ENCODE measurements at regions not wholly inside any gene's neighbourhood (a gene's known extent, or its start where the extent isn't known, plus 50 kb on each side); places are given as distances from the start of the nearest gene placed in this dataset.

DNA sequence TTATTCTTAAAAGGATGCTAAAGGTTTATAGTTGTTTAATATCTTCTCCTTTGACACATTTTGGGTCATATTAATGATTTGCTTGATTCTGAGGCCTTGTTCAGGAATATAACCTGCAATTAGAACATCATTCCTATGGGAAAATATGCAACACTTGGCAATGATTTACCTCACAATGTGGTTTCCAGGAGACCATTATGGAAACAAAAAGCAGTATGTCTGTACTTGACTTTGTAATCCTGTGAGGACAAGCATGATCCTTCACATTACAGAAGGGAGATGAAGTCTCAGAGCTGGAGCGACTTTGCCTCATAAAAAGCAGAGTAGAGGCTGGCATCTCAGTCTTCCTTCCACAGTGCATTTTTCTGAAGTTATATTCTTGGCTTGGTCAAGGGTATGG lies 57.0 kb upstream of the CDCA7L start:
- DNase-seq, result no peak

DNA sequence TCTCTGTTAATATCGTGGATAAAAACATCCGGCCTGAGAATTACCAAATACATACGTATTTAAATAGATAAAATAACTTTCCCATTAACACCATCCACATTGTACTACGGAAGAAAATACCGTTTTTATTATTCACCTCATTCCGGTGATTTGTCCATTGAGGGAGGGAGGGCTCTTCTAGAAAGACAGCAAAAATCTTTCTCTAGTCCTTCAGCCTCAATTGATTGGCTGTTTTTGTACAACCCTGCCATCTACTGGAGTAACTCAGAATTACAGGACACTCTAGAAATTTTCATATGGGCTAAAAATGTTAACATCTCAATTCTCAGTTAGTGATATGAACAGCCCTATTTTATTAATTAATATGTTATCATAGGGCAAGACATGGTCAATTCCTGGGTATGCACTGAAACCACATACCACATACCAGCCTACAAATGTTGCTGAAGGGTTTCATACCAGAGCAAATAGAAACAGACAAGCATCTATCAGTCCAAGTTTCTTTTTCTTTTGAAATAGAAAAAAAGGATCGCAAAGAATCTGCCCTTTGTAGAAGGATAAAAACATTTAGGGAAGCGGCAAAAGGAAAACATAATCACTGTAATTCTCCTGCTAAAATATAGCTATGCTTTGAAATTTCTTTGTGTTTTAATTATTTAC lies 55.8 kb upstream of the CDCA7L start:
- DNase-seq, result peak; percentile 84

DNA sequence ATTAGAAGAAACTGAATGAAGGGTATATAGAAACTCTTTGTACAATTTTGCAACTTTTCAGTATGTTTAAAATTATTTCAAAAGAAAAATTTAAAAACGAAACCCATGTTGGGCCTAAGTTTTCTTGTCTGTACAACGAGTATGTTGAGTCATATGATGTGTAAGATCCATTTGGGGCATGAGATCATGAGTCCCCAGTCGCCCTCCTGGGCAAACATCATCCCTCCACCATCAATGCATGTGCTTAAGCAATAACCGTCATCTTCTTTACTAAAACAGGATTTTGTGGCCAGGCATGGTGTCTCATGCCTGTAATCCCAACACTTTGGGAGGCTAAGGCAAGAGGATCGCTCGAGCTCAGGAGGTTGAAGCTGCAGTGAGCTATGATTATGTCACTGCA lies 54.2 kb upstream of the CDCA7L start:
- DNase-seq, result peak; percentile 8

GRCh38 chr7:21996641-21997040 lies 50.9 kb upstream of the CDCA7L start:
- peak; percentile 31 for DNase-seq
